GM03348 (cell line): ENCODE measurements at regions not wholly inside any gene's neighbourhood (a gene's known extent, or its start where the extent isn't known, plus 50 kb on each side); places are given as distances from the start of the nearest gene placed in this dataset.
"Not testable (repeated sequence)": the region's sequence is repeated elsewhere in the genome, so short reads cannot be mapped to it uniquely, and the experiment has no call there.

Experiments
- DNase-seq: peaks from one replicate; pipeline ENCODE4 v3.0.0; 2012; ENCODE audit warnings: low spot score

- DNase-seq, result no peak
Measured at GRCh38 chr3:34876997-34877396, 762.3 kb upstream of the ARPP21 start.

GRCh38 chr3:34878488-34878887 is 760.8 kb upstream of the ARPP21 start:
- DNase-seq, result no peak

GRCh38 chr3:34881026-34881425 is 758.3 kb upstream of the ARPP21 start:
- DNase-seq, result no peak

- DNase-seq, result no peak
Measured at GRCh38 chr3:34882764-34883163, 756.6 kb upstream of the ARPP21 start.

GRCh38 chr3:34884007-34884406 is 755.3 kb upstream of the ARPP21 start:
- no peak for DNase-seq

GRCh38 chr3:34886443-34886842 is 752.9 kb upstream of the ARPP21 start:
- DNase-seq, result no peak

- DNase-seq, result no peak
Measured at GRCh38 chr3:34889641-34890040, 749.7 kb upstream of the ARPP21 start.

- no peak for DNase-seq
Measured at GRCh38 chr3:34890247-34890646, 749.1 kb upstream of the ARPP21 start.

GRCh38 chr3:34891941-34892340 is 747.4 kb upstream of the ARPP21 start:
- no peak for DNase-seq

GRCh38 chr3:34895841-34896240 is 743.5 kb upstream of the ARPP21 start:
- no peak for DNase-seq

- not testable (repeated sequence) for DNase-seq
Measured at GRCh38 chr3:34909679-34910078, 729.6 kb upstream of the ARPP21 start.

- no peak for DNase-seq
Measured at GRCh38 chr3:34919025-34919424, 720.3 kb upstream of the ARPP21 start.

GRCh38 chr3:34920806-34921205 is 718.5 kb upstream of the ARPP21 start:
- no peak for DNase-seq

GRCh38 chr3:34924961-34925360 is 714.4 kb upstream of the ARPP21 start:
- no peak for DNase-seq

GRCh38 chr3:34925851-34926250 is 713.5 kb upstream of the ARPP21 start:
- no peak for DNase-seq

GRCh38 chr3:34929036-34929435 is 710.3 kb upstream of the ARPP21 start:
- no peak for DNase-seq

- DNase-seq, result no peak
Measured at GRCh38 chr3:34934660-34935059, 704.7 kb upstream of the ARPP21 start.

GRCh38 chr3:34938784-34939183 is 700.5 kb upstream of the ARPP21 start:
- DNase-seq, result no peak

- DNase-seq, result no peak
Measured at GRCh38 chr3:34942256-34942655, 697.1 kb upstream of the ARPP21 start.

- DNase-seq, result no peak
Measured at GRCh38 chr3:34947834-34948233, 691.5 kb upstream of the ARPP21 start.

GRCh38 chr3:34948517-34948916 is 690.8 kb upstream of the ARPP21 start:
- DNase-seq, result no peak

GRCh38 chr3:34955680-34956079 is 683.6 kb upstream of the ARPP21 start:
- DNase-seq, result no peak

GRCh38 chr3:34956511-34956910 is 682.8 kb upstream of the ARPP21 start:
- DNase-seq, result no peak

GRCh38 chr3:34957677-34958076 is 681.6 kb upstream of the ARPP21 start:
- no peak for DNase-seq

GRCh38 chr3:34969513-34969912 is 669.8 kb upstream of the ARPP21 start:
- DNase-seq, result no peak
